ENCODE measurements at regions not wholly inside any gene's neighbourhood (a gene's known extent, or its start where the extent isn't known, plus 50 kb on each side); places are given as distances from the start of the nearest gene placed in this dataset.

GRCh38 chr13:73816702-73817101 lies 317.5 kb downstream of the KLF12 start:
- Histone ChIP-seq H2AK9ac (replicated peaks; ENCODE audit: low read depth, low read length, poor library complexity) (no peak overlapping the region), H3K4me3 (ENCODE audit: insufficient read depth, low read depth, low read length) (no peak overlapping the region), H2BK20ac (ENCODE audit: low read depth, low read length) (no peak overlapping the region), H3K9me3 (ENCODE audit: control insufficient read depth, insufficient read depth, low read length) (no peaks in the 10 kb centered on the region), H3K36me3 (ENCODE audit: control insufficient read depth, insufficient read depth, low read length) (peaks cover 3% of the 10 kb centered on the region; the same call in 1 of the 2 replicates), H2BK5ac (ENCODE audit: low read depth, low read length, poor library complexity, severe bottlenecking) (no peak overlapping the region), H3K9me1 (ENCODE audit: insufficient read depth, low read length) (peaks cover 3% of the 10 kb centered on the region; the same call in 1 of the 2 replicates), H4K5ac (ENCODE audit: low read depth, low read length) (no peak overlapping the region), H3K23ac (ENCODE audit: low read depth, low read length) (no peak overlapping the region), H3K27ac (ENCODE audit: insufficient read depth, low read length) (no peak overlapping the region), H4K20me1 (ENCODE audit: insufficient read depth, low read length) (no peaks in the 10 kb centered on the region), H3K4me2 (ENCODE audit: low read depth, low read length) (no peak overlapping the region), H3K4me1 (ENCODE audit: control insufficient read depth, insufficient read depth, low read length) (peaks cover 2% of the 10 kb centered on the region; the same call in 1 of the 2 replicates), H3K56ac (ENCODE audit: extremely low read depth, insufficient read depth, low read length) (no peak overlapping the region), H3K14ac (replicated peaks; ENCODE audit: low read depth, low read length) (no peak overlapping the region), H3K9ac (ENCODE audit: low read depth, low read length) (no peak overlapping the region), H4K8ac (ENCODE audit: low read depth in 2 of 2, low read length in 2 of 2) (no peak overlapping the region), H2BK15ac (ENCODE audit: low read depth, low read length) (no peak overlapping the region), H3K27me3 (ENCODE audit: control insufficient read depth, insufficient read depth, low read length) (no peaks in the 10 kb centered on the region), H2AK5ac (ENCODE audit: low read depth, low read length) (no peak overlapping the region), H3K18ac (ENCODE audit: low read depth, low read length) (no peak overlapping the region), H4K91ac (ENCODE audit: insufficient read depth, low read depth, low read length) (no peak overlapping the region), H3K79me1 (ENCODE audit: low read depth in 1 of 2, low read length in 2 of 2) (peaks cover 10 to 30% of the 10 kb centered on the region in 2 experiments; a peak in 3 of 4 replicates), H3K4ac (ENCODE audit: low read depth, low read length) (no peak overlapping the region), H2BK120ac (ENCODE audit: low read depth, low read length) (no peak overlapping the region), H2AFZ (replicated peaks; ENCODE audit: low read length, poor library complexity) (no peak overlapping the region)
- WGBS, 2 experiments (ENCODE audit: extremely low coverage in 2 of 2, insufficient read length in 1 of 2), result no CpG with 5 or more reads among the region's 2 CpGs
- no peak for DNase-seq
- dilution Hi-C loops (cut with HindIII; ENCODE audit: low sequenced_read_pairs, unreplicated experiment), result no loop called here
- ChIA-PET CTCF (no interaction called here), POLR2A (ENCODE audit: unreplicated experiment) (interaction anchor here (0.5 kb wide), 1 partner anchor 349 kb away, joined by 16 read pairs; no protein-coding TSS in a partner anchor)
- intact Hi-C loops (cut with micrococcal nuclease), result no loop called here
- no TSS peak for BruUV-seq (replicated peaks)
- in situ Hi-C loops (cut with MboI; ENCODE audit: low sequenced_read_pairs), result no loop called here
- TF ChIP-seq RCOR1 (IDR thresholded peaks at IDR 0.05; ENCODE audit: insufficient replicate concordance, low read length) (no peak), POLR2A (IDR thresholded peaks at IDR 0.05; ENCODE audit: low read depth, low read length) (no peak), SMC3 (IDR thresholded peaks at IDR 0.05; ENCODE audit: low read depth, low read length) (no peak), CHD1 (IDR thresholded peaks at IDR 0.05; ENCODE audit: low read depth, low read length) (no peak), CTCF (conservative IDR thresholded peaks at IDR 0.05; ENCODE audit: low read depth, low read length) (no peak), MXI1 (IDR thresholded peaks at IDR 0.05; ENCODE audit: borderline replicate concordance, low read depth, low read length) (no peak), RAD21 (IDR thresholded peaks at IDR 0.05; ENCODE audit: low read length) (no peak), NFE2L2 (IDR thresholded peaks at IDR 0.05; ENCODE audit: low read depth, low read length) (no peak), RFX5 (IDR thresholded peaks at IDR 0.05; ENCODE audit: low read depth, low read length) (no peak), USF2 (IDR thresholded peaks at IDR 0.05; ENCODE audit: low read depth, low read length) (no peak), CEBPB (IDR thresholded peaks at IDR 0.05; ENCODE audit: low read depth, low read length) (no peak), FOS (IDR thresholded peaks at IDR 0.05; ENCODE audit: low read depth, low read length) (no peak), ELK1 (IDR thresholded peaks at IDR 0.05; ENCODE audit: borderline replicate concordance, low read depth, low read length) (no peak), MAFK (IDR thresholded peaks at IDR 0.05; ENCODE audit: low read depth, low read length) (no peak), MAZ (IDR thresholded peaks at IDR 0.05; ENCODE audit: borderline replicate concordance, low read depth, low read length) (no peak), BHLHE40 (IDR thresholded peaks at IDR 0.05; ENCODE audit: low read depth, low read length) (no peak)
- ATAC-seq (ENCODE audit: low read depth), result no peak
